OCI-LY7 (cell line): ENCODE measurements at regions not wholly inside any gene's neighbourhood (a gene's known extent, or its start where the extent isn't known, plus 50 kb on each side); places are given as distances from the start of the nearest gene placed in this dataset.
"Not testable (repeated sequence)": the region's sequence is repeated elsewhere in the genome, so short reads cannot be mapped to it uniquely, and the experiment has no call there.

Experiments used
- BruUV-seq: library from RNA; stranded (reverse); fragments of 400-500 nt; replicated peaks from 2 replicates; lab custom pipeline; 2021; lab: Mats Ljungman, UMichigan
- CTCF ChIA-PET: fragments of 300-600 bp; sonication (Branson Sonifier 250); formaldehyde crosslinking; loops from one replicate; lab custom pipeline; 2022; ENCODE audit warnings: antibody characterized with exemption; ENCODE audit not compliant: unreplicated experiment; lab: Charles Lee
- POLR2A ChIA-PET: fragments of 300-600 bp; sonication (Branson Sonifier 250); formaldehyde crosslinking; loops from one replicate; lab custom pipeline; 2022; ENCODE audit warnings: antibody characterized with exemption; lab: Charles Lee
- DNase-seq: peaks from one replicate; pipeline ENCODE4 v3.0.0-alpha.2; 2015; ENCODE audit warnings: low spot score
- H2AFZ ChIP-seq: fragments of 200-600 bp; sonication (generic), shearing (Covaris generic); 2 replicates; pipeline ENCODE4 v1.6.1; 2014; ENCODE audit warnings: mild to moderate bottlenecking, antibody characterized with exemption, low read length, moderate library complexity
- H3K27ac ChIP-seq: fragments of 200-600 bp; sonication (generic); 2 replicates; pipeline ENCODE4 v1.5.1; 2014; ENCODE audit warnings: mixed run types, low read depth, mild to moderate bottlenecking, moderate library complexity, low read length, inconsistent platforms; ENCODE audit not compliant: poor library complexity, severe bottlenecking
- H3K36me3 ChIP-seq: fragments of 200-600 bp; sonication (generic); 2 replicates; pipeline ENCODE4 v1.6.1; 2014; ENCODE audit warnings: mild to moderate bottlenecking, antibody characterized with exemption, low read length, moderate library complexity, mixed read lengths; ENCODE audit not compliant: insufficient read depth
- H3K4me1 ChIP-seq: fragments of 200-600 bp; sonication (generic); 2 replicates; pipeline ENCODE4 v1.5.1; 2014; ENCODE audit warnings: mild to moderate bottlenecking, low read length; ENCODE audit not compliant: insufficient read depth, poor library complexity, severe bottlenecking
- H3K4me2 ChIP-seq: fragments of 200-600 bp; sonication (generic); 2 replicates; pipeline ENCODE4 v1.6.1; 2014; ENCODE audit warnings: mild to moderate bottlenecking, low read length
- H3K4me3 ChIP-seq: fragments of 200-600 bp; sonication (generic); 2 replicates; pipeline ENCODE4 v1.5.1; 2014; ENCODE audit warnings: mild to moderate bottlenecking, low read depth, low read length; ENCODE audit not compliant: poor library complexity, severe bottlenecking
- H3K79me2 ChIP-seq: fragments of 200-600 bp; sonication (generic); 2 replicates; pipeline ENCODE4 v1.6.1; 2016; ENCODE audit warnings: low read depth, mild to moderate bottlenecking, low read length, moderate library complexity, mixed read lengths; ENCODE audit not compliant: insufficient read depth
- H3K9me2 ChIP-seq: fragments of 200-600 bp; sonication (generic); 2 replicates; pipeline ENCODE4 v1.6.1; 2016; ENCODE audit warnings: mild to moderate bottlenecking, low read length, mixed read lengths; ENCODE audit not compliant: insufficient read depth
- H3K9me3 ChIP-seq: fragments of 200-600 bp; sonication (generic); 2 replicates; pipeline ENCODE4 v1.6.1; 2014; ENCODE audit warnings: mild to moderate bottlenecking, mixed run types, low read length, mixed read lengths
- H4K20me1 ChIP-seq: fragments of 200-600 bp; sonication (generic); 2 replicates; pipeline ENCODE4 v1.6.1; 2014; ENCODE audit warnings: mild to moderate bottlenecking, antibody characterized with exemption, low read length, moderate library complexity, mixed read lengths; ENCODE audit not compliant: insufficient read depth
- EZH2phosphoT487 ChIP-seq: fragments of 200-600 bp; sonication (generic); IDR thresholded peaks from 2 replicates; pipeline ENCODE4 v1.6.1; 2018; ENCODE audit warnings: low read depth, borderline replicate concordance, mild to moderate bottlenecking, mixed run types, antibody characterized with exemption, low read length, moderate library complexity, mixed read lengths
- intact Hi-C: fragments of 100-400 bp; cut with micrococcal nuclease; formaldehyde crosslinking; loops from one replicate; pipeline ENCODE4 v1.10.0; 2022; ENCODE audit not compliant: unreplicated experiment
- TF ChIP-seq, protein P1 (sequence below): fragments of 200-600 bp; sonication (generic); conservative IDR thresholded peaks from 2 replicates; pipeline ENCODE4 v1.5.1; 2014; ENCODE audit warnings: mild to moderate bottlenecking, antibody characterized with exemption, low read length, moderate library complexity, mixed read lengths

DNA sequence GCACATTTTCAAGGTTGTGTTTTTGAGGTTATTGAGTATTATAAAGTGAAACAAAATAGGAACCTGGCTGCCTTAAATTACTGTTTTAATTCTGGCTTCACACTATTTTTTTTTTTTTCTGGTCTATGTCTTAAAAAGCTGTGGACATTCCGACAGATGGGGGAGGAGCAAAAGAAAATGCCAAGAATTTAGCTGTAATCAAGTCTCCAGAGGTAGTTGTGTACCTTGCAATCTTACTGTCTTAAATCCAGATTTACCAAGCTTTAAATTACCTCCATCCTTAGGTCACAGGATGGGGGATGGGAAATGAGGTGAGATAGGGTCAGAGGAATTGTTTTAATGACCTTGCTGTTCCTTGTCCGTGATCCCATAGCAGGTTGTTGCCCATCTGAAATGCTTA is 182.8 kb downstream of the UTRN start:
- POLR2A ChIA-PET: no interaction called here

DNA sequence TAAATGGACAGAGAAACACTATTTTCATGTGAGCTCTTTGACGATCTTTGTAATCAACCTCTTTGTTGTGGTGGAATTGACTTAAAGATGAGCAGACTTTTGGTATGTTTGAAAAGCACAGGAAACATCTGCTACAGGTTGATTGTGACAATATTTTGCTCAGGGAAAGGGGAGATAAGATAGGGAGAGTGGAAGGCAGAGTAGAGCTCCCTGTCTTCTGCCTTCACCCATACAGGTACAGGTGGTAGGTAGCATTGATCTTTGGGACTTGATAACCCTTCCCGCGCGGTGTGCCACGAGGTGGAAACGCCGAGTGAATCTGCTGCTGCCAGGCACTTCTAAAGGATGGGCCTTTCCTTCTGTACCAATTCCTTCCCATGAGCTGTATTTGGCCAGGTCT is 183.6 kb downstream of the UTRN start:
- H3K4me2 ChIP-seq: no peak overlapping the region
- H4K20me1 ChIP-seq: no peaks in the 10 kb centered on the region
- no peaks in the 10 kb centered on the region for H3K79me2 ChIP-seq
- H3K9me3 ChIP-seq: no peaks in the 10 kb centered on the region
- H3K36me3 ChIP-seq: no peaks in the 10 kb centered on the region
- H3K4me3 ChIP-seq: no peak overlapping the region
- H3K9me2 ChIP-seq: no peaks in the 10 kb centered on the region
- no peak for DNase-seq
- intact Hi-C loops: no loop called here
- no peaks in the 10 kb centered on the region for H3K4me1 ChIP-seq
- ChIA-PET CTCF (no interaction called here), POLR2A (no interaction called here)
- TF ChIP-seq EZH2phosphoT487: no peak
- TF ChIP-seq, protein P1, sequence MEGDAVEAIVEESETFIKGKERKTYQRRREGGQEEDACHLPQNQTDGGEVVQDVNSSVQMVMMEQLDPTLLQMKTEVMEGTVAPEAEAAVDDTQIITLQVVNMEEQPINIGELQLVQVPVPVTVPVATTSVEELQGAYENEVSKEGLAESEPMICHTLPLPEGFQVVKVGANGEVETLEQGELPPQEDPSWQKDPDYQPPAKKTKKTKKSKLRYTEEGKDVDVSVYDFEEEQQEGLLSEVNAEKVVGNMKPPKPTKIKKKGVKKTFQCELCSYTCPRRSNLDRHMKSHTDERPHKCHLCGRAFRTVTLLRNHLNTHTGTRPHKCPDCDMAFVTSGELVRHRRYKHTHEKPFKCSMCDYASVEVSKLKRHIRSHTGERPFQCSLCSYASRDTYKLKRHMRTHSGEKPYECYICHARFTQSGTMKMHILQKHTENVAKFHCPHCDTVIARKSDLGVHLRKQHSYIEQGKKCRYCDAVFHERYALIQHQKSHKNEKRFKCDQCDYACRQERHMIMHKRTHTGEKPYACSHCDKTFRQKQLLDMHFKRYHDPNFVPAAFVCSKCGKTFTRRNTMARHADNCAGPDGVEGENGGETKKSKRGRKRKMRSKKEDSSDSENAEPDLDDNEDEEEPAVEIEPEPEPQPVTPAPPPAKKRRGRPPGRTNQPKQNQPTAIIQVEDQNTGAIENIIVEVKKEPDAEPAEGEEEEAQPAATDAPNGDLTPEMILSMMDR: no peak
- no TSS peak for BruUV-seq
- no peak overlapping the region for H2AFZ ChIP-seq
- H3K27ac ChIP-seq: no peak overlapping the region

More for the DNA sequence above, 182.8 kb downstream of the UTRN start:
- no peak overlapping the region for H3K27ac ChIP-seq
- H2AFZ ChIP-seq: no peak overlapping the region
- H3K79me2 ChIP-seq: no peaks in the 10 kb centered on the region
- H4K20me1 ChIP-seq: no peaks in the 10 kb centered on the region
- no TSS peak for BruUV-seq
- H3K9me2 ChIP-seq: no peaks in the 10 kb centered on the region
- H3K36me3 ChIP-seq: no peaks in the 10 kb centered on the region
- no peak for DNase-seq
- no peaks in the 10 kb centered on the region for H3K4me1 ChIP-seq
- TF ChIP-seq, protein P1: no peak
- no peak for TF ChIP-seq EZH2phosphoT487
- no peak overlapping the region for H3K4me2 ChIP-seq
- no peaks in the 10 kb centered on the region for H3K9me3 ChIP-seq
- intact Hi-C loops: no loop called here
- no peak overlapping the region for H3K4me3 ChIP-seq
- CTCF ChIA-PET: no interaction called here

DNA sequence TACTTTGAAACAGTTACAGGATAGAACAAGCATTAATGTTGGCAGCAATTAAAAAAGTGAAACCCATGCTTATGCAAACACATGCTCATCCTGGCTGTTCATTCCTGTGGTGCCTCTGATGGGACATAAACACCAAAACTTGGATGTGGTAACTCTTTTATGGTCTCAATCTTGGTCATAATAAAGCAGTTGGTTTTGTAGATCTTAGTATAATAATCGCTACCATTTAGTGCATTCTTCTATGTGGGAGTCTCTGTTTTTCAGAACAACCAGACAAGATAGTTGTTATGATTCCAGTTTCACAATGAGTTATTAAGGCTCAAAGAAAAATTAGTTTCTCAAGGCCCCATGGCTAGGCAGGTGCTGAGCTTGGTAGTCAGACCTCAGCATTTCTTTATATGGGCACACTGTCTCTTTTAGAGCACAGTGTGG is 184.0 kb downstream of the UTRN start:
- no peak for DNase-seq
- Histone ChIP-seq H3K4me2 (no peak overlapping the region), H3K27ac (no peak overlapping the region), H3K79me2 (no peaks in the 10 kb centered on the region), H4K20me1 (no peaks in the 10 kb centered on the region), H3K4me1 (no peaks in the 10 kb centered on the region), H3K4me3 (no peak overlapping the region), H2AFZ (no peak overlapping the region), H3K36me3 (no peaks in the 10 kb centered on the region), H3K9me3 (no peaks in the 10 kb centered on the region), H3K9me2 (no peaks in the 10 kb centered on the region)
- intact Hi-C loops: no loop called here
- no TSS peak for BruUV-seq
- TF ChIP-seq, protein P1: no peak
- no peak for TF ChIP-seq EZH2phosphoT487
- POLR2A ChIA-PET: no interaction called here
- CTCF ChIA-PET: no interaction called here

DNA sequence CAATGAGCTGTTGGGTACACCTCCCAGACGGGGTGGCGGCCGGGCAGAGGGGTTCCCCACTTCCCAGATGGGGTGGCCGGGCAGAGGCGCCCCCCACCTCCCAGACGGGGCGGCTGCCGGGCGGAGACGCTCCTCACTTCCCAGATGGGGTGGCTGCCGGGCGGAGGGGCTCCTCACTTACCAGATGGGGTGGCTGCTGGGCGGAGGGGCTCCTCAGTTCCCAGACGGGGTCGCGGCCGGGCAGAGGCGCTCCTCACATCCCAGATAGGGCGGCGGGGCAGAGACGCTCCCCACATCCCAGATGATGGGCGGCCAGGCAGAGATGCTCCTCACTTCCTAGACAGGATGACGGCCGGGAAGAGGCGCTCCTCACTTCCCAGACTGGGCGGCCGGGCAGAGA is 185.1 kb downstream of the UTRN start:
- H3K9me3 ChIP-seq, CTCF ChIA-PET: not testable (repeated sequence)

More for the DNA sequence above, 185.1 kb downstream of the UTRN start:
- H3K4me2 ChIP-seq, H3K9me2 ChIP-seq, BruUV-seq, H3K79me2 ChIP-seq, H3K4me3 ChIP-seq, H4K20me1 ChIP-seq, H2AFZ ChIP-seq, POLR2A ChIA-PET, H3K4me1 ChIP-seq, DNase-seq, H3K27ac ChIP-seq, intact Hi-C loops, H3K36me3 ChIP-seq: not testable (repeated sequence)
